B cell (primary cell): ENCODE measurements at regions not wholly inside any gene's neighbourhood (a gene's known extent, or its start where the extent isn't known, plus 50 kb on each side); places are given as distances from the start of the nearest gene placed in this dataset.

Source experiments
- EZH2 ChIP-seq: IDR thresholded peaks from 2 replicates; pipeline ENCODE4 v1.6.1; 2012; ENCODE audit warnings: borderline replicate concordance, low read depth, mild to moderate bottlenecking, moderate library complexity, low read length; ENCODE audit not compliant: insufficient read depth, poor library complexity, severe bottlenecking
- TF ChIP-seq, protein P1 (sequence below): fragments of 200-600 bp; IDR thresholded peaks from one replicate; pipeline ENCODE4 v1.8.0; 2022; ENCODE audit warnings: antibody characterized with exemption, mild to moderate bottlenecking

DNA sequence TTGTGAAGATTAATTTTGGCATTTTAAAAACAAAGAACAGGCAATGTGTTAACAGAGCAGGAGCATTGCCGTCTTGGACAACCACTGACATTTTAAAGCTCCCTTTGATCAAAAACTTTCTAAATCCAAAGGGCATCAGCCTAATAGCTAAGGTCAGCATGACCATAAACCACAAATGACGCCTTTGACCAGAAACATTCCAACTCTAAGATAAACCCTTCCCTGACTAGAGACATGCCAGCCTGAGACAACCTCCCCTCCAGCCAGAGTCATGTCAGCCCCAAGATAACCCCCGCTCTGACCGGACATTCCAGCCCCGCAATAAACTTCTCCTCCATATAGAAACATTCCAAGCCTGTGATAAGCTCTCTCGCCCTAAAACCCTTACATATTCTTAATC, 949.4 kb upstream of the POT1 start:
- TF ChIP-seq, protein P1, sequence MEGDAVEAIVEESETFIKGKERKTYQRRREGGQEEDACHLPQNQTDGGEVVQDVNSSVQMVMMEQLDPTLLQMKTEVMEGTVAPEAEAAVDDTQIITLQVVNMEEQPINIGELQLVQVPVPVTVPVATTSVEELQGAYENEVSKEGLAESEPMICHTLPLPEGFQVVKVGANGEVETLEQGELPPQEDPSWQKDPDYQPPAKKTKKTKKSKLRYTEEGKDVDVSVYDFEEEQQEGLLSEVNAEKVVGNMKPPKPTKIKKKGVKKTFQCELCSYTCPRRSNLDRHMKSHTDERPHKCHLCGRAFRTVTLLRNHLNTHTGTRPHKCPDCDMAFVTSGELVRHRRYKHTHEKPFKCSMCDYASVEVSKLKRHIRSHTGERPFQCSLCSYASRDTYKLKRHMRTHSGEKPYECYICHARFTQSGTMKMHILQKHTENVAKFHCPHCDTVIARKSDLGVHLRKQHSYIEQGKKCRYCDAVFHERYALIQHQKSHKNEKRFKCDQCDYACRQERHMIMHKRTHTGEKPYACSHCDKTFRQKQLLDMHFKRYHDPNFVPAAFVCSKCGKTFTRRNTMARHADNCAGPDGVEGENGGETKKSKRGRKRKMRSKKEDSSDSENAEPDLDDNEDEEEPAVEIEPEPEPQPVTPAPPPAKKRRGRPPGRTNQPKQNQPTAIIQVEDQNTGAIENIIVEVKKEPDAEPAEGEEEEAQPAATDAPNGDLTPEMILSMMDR, result no peak
- TF ChIP-seq EZH2, result no peak
